ENCODE measurements at regions not wholly inside any gene's neighbourhood (a gene's known extent, or its start where the extent isn't known, plus 50 kb on each side); places are given as distances from the start of the nearest gene placed in this dataset.

GRCh38 chr7:68185631-68186456 lies 1189.2 kb downstream of the TYW1 start:
- TF ChIP-seq CTCF (conservative IDR thresholded peaks at IDR 0.05; ENCODE audit: low read length): no peak
- no peak for TF ChIP-seq EZH2phosphoT487 (IDR thresholded peaks at IDR 0.05; ENCODE audit: borderline replicate concordance)
